Caki2 (cell line): ENCODE measurements at regions not wholly inside any gene's neighbourhood (a gene's known extent, or its start where the extent isn't known, plus 50 kb on each side); places are given as distances from the start of the nearest gene placed in this dataset.

Source experiments
- DNase-seq: peaks from one replicate; pipeline ENCODE4 v3.0.0-alpha.2; 2015; ENCODE audit warnings: low read depth
- in situ Hi-C: cut with HindIII; loops from 2 replicates; pipeline ENCODE4 v1.10.0; 2016; ENCODE audit warnings: low sequenced_read_pairs, low pct_unique_long_range_greater_than_20kb, mixed read lengths

DNA sequence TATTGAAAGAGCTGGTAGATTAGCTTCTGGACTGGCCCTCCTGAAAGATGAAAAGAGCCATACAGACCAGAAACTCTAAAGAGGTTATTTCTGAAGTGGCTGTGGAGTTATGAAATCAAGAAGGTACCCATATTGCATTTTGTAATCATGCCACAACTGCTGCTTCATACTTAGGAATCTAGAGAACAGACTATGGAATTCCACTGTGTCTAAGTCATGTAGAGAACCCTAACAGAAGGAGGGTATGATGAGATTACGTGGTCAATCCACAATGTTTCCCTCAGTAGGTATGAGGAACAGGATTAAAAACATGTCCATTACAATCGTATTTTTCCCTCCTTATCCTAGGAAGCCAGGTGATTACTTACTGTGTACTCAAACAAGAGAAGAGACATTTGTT is 708.8 kb downstream of the RERGL start:
- in situ Hi-C loops = no loop called here
- DNase-seq = no peak

DNA sequence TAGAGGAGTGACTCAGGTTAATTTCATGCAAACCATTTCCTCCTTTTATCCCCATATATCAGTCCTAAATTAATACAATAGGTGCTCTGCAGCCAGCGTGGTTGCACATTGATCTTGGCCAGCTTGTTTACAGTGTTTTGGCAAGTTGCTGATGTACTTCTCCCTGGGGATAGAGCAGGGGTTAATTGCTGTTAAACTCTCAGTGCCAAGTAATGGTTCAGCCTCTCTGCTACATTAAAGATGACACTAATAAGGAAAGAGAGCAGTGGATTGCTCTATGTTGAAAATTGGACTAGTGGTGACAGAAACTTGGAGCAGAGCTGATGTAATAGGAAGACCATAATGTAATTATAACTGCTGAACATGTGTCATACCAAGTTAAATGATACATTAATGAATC is 717.5 kb downstream of the RERGL start:
- no peak for DNase-seq
- in situ Hi-C loops = no loop called here

DNA sequence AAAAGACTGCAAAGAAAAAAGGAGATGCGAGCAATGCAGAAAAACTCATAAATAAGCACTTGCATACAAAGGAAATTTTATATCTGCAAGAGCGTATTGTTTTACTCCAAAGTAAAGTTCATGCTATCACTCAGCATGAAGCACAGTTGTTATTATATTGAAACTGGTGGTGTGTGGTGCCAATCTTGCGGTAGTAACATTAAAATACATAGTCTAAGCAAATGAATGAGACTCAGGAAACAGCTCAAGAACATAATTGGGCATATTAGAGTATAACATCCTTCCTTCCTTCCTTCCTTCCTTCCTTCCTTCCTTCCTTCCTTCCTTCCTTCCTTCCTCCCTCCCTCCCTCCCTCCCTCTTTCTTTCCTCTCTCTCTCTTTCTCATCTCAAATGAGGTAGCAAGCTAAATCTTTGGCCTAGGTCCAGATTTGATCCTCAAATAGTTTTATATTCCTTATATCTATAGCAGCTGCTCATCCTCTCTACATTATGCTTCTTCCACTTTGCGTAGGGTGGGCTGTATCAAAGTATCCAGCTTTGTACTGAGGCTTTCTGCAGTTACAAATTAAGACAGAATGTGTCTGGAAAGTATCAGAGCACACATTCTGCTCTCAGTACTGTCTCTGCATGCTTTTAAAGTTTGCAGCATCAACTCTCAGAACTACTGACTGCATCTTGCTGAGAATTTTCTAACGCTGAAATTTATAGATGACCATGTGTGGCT is 718.3 kb downstream of the RERGL start:
- DNase-seq = no peak
- in situ Hi-C loops = no loop called here

DNA sequence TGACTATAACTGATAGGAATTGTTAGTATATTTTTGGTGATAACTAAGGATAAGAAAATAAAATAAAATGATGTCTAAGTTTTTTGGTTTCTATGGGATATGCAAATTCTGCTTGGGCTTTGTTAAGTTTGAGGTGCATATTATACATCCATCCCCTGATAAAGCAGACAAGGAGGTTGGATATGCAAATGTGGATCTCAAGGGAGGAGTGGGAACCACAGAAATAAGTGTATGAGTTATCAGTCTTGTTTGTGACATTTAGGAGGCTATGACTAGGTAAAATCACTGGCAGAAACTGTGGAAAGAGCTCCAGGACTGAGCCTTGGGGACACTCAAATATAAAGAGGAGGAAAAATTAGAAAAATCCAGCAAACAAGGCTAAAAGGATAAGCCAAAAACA is 719.4 kb downstream of the RERGL start:
- in situ Hi-C loops = no loop called here

DNA sequence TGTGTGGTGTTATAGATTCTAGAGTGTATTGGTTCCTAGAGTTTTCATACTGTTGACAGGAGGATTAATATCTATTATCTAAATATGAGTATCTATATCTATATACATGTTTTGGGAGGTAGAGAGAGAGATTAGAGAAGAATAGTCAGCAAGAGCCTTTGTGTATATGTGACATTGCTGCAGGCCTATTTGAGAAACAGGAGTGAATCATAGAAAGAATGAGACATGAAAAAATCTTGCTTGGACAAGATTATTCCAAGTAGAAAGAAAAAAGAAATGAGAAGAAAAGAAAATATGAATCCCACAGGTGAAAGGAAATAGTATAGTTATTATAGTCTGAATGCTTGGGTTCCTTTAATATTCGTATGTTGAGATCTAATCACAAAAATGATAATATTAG is 720.4 kb downstream of the RERGL start:
- in situ Hi-C loops = no loop called here
- no peak for DNase-seq

More for the DNA sequence above, 719.4 kb downstream of the RERGL start:
- no peak for DNase-seq

DNA sequence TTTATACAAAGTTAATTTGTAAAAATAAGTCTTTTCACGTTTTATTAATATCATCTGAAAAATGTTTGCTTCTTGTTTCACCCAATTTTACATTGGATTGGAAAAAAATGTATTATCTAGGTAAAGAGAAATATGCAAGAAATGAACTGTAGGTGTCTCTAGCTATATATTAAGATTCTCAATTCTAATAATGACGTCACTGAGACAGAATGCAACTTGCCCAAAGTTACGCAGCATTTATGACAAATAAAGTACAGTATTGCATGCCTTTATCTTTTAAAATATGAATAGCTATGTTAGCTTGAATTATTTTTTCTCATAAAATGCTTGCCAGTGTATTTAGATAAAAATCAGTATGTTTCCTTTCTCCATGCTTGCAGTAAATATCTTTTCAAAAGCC is 728.8 kb downstream of the RERGL start:
- in situ Hi-C loops = no loop called here
- no peak for DNase-seq

DNA sequence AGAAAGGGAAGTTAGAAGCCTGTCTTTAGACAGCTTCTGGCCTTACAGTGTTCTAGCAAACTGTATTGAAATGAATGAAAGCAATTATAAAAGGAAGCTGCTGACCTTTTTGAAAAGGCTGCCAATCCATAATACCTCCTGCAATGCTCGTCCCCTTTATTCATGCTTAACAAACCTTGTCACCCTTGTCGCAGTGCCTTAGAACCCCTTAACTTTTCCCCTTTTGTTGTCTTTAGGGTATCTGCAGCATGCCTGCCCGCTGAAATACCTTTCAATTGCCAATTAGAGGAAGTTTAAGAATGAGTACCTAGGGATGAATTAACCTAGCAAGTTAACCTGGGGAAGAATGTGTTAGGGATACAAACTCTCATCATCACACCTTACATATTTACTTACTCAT is 731.2 kb downstream of the RERGL start:
- in situ Hi-C loops = no loop called here

DNA sequence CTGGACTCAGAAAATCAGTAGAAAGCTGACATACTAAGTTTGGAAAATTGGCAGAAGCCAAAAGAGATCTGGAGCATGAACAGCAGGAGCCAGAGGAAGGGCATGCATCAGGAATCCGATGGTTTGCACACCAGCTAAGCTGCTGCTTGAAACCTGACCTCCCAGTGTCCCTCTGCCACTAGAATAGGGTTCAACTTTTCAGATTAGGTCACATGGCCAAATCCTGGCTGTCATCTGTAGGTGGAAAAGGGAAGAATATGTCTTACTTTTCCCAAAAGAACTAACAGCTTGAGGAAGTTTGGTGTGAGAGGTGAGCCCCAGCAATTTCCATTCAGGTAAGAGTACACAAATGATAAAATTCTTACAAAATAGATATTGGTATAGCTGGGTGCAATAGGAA is 732.6 kb downstream of the RERGL start:
- DNase-seq = no peak
- in situ Hi-C loops = no loop called here

More for the DNA sequence above, 731.2 kb downstream of the RERGL start:
- no peak for DNase-seq

DNA sequence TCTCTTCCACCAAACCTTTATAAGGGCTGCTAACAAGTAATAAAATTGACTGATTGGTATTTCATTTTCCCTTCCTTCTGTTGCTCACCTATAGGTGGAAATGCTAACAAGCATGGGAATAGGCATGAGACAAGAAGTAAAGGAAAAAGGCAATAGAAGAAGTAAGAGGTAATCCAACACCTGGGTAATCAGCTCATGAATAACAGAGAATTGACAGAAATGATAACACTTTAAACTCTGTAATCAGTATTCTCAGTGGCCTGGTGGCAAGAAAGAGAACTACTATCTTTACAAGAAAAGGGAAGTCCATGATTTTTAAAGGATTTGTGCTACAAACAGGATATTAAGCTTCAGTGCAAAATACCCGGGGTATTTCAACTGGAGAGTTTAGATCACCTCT is 737.8 kb downstream of the RERGL start:
- in situ Hi-C loops = no loop called here
- no peak for DNase-seq

DNA sequence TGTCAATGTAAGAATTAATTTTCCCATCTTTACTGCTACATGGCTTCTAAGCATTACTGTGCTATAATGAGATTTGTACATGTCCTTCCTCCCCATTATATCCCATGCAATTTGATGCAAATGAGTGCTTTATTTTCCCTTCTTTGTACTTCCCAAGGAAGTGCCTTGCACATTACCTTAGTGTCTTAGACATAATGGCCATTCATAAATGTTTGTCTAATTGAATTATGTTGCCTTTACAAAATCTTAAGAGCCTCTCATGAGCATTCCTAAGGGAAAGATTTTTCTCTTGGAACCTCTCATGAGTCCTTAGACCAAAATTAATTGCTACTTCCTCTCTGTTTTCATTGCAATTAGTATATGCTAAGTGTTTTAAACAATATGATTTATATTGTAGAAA is 741.7 kb downstream of the RERGL start:
- in situ Hi-C loops = no loop called here
- no peak for DNase-seq

DNA sequence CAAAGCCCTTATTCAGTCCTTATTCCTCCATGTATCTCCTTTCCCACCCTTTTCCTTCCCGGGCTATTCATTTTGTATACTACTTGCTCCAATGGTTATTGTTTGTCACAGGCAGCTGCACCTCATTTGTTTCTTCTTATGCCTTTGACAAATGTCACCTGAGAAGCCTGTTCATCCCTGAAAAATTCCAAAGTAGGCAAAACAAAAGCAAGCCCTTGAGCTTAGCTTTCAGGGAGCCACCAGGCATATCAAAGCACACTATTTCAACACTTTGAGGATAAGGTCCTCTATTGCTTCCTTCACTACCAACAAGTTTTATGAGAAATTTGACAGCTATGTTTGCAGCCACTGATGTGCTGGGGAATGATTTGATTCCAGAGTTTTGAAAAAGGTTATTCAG is 738.7 kb upstream of the LMO3 start:
- DNase-seq = no peak
- in situ Hi-C loops = no loop called here

DNA sequence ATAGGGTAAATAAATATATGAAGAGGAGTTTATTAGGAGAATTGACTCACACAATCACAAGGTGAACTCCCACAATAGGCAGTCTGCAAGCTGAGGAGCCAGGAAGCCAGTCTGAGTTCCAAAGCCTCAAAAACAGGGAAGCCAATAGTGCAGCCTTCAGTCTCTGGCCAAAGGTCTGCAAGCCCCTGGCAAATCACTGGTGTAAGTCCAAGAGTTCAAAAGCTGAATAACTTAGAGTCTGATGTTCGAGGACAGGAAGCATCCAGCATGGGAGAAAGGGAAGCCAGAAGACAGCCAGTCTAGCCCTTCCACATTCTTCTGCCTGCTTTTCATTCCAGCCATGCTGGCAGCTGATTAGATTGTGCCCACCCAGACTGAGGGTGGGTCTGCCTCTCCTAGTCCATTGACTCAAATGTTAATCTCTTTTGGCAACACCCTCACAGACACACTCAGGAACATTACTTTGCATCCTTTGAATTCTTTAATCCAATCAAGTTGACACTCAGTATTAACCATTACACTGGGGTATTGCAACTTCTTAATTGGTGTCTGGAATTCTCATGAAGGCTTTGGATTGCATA is 736.5 kb upstream of the LMO3 start:
- in situ Hi-C loops = no loop called here
- DNase-seq = no peak

DNA sequence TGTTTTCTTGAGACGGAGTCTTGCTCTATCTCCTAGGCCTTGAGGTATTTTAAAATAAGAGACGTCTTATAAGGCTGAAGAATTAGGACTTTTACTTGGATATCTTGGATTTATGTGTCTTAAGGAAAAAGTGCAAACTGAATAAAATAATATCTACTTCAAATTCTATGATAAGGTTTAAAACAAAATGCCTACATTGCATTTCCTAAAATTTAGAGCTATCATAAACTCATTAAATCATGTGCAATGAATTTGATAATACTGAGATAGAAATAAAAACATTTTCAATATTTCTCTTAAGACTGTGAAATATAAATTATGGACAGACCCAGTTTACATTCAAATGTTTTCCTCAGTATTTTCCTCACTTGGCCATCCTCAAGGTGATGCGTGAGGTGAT is 729.5 kb upstream of the LMO3 start:
- in situ Hi-C loops = no loop called here
- DNase-seq = no peak

DNA sequence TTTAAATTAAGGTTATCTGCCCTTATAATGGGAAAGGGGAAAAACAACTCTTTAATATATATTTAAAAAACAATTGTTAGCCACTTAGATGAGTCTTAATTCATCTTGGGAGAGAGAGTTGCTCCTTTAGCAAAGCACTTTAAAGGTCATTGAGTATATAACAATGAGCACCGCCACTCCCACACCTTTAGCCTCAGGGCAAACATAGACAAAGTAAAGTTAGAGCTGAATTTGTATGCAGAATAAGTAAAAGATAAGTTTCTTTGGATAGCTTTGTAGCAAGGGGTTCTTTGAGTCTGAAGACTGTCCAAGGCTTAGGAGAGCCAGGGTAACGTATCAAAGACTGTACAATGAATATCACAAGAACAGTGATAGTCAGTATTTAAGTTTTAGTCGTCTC is 728.8 kb upstream of the LMO3 start:
- in situ Hi-C loops = no loop called here
- DNase-seq = no peak

DNA sequence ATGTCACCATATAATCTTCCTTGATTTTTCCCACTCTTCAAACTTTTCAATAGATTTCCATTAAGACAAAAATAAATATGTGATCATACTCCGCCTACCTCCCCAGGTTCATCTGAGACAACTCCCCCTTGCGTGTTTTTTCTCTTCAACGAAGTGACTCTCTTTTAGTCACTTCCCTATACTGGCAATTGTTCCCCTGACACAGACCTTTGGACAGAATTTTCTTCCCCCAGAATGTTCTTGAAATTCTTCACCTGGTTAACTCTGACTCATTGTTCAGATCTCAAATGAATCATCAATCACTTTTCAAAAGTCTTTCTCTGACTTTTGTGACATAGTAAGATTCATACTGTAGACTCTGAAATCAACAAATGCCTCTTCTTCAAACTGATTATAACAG is 727.3 kb upstream of the LMO3 start:
- in situ Hi-C loops = no loop called here
- DNase-seq = peak; percentile 5

DNA sequence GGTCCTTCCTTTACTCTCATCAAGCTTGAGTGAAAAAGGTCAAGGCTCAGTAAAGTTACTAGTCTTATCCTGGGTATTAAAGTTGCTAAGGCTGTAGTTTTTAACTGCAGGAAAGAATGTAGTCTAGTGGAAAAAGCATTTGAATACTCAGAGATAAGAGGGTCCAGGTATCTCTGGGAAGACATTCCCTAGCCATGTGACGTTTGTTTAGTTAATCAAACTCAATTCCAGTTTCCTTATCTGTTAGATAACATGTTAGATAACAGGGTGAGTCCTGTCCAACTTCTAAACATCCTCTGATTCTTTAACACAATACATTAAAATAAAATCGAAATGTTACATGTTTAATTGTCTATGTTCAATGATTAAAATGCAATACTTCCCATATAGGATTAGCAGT is 720.7 kb upstream of the LMO3 start:
- in situ Hi-C loops = no loop called here
- DNase-seq = no peak

DNA sequence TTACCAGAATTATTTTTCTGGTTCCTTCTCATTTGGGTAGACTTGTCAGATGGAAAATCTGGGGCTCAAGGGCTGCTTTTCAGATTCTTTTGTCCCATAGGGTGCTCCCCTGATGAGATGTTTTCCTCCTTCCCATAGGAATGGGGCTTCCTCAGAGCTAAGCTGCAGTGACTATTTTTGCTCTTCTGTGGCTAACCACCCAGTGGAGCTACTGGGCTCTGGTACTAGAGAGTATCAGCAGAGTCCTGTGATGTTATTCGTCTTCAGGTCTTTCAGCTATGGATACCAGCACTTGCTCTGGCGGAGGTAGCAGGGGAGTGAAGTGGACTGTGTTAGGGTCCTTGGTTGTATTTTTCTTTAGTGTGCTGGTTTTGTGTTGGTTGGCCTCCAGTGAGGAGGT is 716.1 kb upstream of the LMO3 start:
- no peak for DNase-seq
- in situ Hi-C loops = no loop called here

DNA sequence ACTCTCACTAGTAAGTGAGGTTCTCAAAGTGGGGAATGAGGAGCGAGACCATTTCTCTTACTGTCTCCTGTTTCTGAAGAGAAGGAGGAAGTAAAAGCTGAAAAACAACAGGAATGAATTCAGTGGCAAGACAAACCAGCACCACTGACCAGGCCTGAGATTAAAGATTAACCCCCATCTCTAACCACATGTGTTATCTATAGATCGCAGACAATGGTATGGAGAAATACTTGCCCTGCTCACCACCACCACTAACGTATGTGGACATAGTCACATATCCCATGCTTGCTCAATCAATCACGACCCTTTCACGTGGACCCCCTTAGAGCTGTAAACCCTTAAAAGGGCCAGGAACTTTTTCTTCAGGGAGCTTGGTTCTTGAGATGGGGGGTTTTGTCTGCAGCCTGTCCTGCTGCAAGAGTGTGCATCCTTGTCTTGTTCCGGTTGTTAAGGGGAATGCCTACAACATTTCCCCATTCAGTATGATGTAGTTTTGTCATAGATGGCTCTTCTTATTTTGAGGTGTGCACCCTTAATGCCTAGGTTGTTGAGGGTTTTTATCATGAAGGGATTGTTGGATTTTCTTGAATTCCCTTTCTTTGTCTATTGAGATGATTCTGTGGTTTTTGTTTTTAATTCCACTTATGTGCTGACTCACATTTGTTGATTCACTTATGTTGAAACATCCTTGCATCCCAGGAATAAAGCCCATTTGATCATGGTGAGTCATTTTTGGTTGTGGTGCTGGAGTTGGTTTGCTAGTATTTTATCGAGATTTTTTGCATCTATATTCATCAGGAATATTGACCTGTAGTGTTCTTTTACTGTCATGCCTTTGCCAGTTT is 698.8 kb upstream of the LMO3 start:
- peak; percentile 23 for DNase-seq
- in situ Hi-C loops = no loop called here

DNA sequence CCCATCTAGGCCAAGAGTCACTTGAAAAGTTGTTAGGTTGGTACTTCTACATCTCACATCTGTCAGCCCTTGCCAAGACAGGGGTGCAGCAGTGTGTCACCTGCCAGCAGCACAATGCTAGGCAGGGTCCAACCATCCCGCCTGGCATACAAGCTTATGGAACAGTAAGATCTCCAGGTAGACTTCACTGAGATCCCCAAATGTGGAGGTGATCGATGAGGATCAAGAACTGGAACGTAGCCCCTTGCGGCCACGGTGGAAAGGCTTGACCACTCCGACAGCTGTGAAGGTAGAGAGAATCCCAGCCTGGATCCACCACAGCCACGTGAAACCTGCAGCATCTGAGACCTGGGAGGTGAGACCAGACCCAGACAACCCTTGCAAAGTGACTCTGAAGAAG is 696.0 kb upstream of the LMO3 start:
- in situ Hi-C loops = no loop called here
- no peak for DNase-seq

DNA sequence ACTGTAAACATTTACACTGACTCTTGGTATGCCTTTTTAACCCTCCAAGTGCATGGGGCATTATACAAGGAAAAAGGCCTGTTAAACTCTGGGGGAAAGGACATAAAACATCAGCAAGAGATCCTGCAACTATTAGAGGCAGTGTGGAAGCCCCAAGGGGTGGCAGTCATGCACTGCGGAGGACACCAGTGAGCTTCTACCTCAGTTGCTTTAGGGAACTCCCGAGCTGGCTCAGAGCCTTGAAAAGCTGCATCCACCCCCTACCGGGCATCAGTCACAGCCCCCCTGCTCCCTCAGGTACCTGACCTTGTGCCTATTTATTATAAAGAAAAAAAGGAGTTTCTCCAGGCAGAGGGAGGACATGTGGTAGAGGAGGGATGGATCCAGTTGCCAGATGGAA is 695.6 kb upstream of the LMO3 start:
- no peak for DNase-seq
- in situ Hi-C loops = no loop called here
